ENCODE measurements at regions not wholly inside any gene's neighbourhood (a gene's known extent, or its start where the extent isn't known, plus 50 kb on each side); places are given as distances from the start of the nearest gene placed in this dataset.

DNA sequence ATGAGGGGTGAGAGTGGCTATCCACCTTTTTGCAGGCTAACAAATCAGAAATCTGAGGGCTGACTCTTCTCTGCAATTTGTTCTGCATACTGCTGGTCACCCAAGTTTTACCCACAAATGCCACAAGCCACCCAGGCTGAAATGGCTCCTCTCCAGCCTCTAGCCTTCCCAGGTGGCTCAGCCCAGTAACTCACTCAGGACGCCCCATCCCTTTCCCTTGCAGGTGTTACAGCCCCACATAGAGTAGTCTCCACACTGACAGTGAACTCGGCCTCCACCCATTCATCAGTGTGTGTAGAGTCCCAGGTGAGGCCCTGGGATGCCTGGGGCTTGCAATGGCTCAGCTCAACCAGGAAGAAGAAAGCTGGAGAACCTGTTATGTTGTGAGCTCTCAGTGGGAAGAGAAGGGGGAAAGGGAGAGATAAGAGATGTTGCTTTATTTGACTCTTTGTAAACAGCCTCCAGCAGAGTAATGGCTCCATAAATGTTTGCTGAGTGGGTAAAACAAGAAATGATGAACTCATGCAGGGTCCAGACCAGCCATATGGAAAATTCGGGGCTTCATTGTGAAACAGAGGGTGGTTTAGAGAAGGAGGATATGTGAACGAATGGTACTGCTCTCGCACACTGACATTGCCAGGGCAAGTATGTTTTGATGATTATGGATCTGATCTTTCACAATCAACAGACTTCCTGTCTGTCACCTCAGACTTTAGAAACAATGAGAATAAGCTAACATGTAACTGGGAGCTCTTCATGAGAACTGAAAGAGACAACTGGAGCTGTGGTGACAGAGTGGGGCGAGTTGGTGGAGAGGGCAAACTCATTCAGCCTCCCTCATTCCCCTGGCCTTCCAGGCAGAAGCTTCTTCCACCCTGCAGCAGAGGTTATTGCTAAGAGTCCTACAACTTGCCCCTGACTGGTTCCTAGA, 74.2 kb upstream of the RFC3 start:
- intact Hi-C loops (cut with DNase I), result no loop called here
- no peaks in the 10 kb centered on the region for H3K36me3 ChIP-seq
- H3K27me3 ChIP-seq (ENCODE audit: low read depth), result no peaks in the 10 kb centered on the region
- H3K27ac ChIP-seq, result no peak overlapping the region
- H3K9me3 ChIP-seq, result no peaks in the 10 kb centered on the region
- DNase-seq (no peak), ATAC-seq (no peak)
- H3K4me3 ChIP-seq, result no peak overlapping the region
- H3K4me1 ChIP-seq, result peaks cover 30% of the 10 kb centered on the region
- TF ChIP-seq, protein P1, sequence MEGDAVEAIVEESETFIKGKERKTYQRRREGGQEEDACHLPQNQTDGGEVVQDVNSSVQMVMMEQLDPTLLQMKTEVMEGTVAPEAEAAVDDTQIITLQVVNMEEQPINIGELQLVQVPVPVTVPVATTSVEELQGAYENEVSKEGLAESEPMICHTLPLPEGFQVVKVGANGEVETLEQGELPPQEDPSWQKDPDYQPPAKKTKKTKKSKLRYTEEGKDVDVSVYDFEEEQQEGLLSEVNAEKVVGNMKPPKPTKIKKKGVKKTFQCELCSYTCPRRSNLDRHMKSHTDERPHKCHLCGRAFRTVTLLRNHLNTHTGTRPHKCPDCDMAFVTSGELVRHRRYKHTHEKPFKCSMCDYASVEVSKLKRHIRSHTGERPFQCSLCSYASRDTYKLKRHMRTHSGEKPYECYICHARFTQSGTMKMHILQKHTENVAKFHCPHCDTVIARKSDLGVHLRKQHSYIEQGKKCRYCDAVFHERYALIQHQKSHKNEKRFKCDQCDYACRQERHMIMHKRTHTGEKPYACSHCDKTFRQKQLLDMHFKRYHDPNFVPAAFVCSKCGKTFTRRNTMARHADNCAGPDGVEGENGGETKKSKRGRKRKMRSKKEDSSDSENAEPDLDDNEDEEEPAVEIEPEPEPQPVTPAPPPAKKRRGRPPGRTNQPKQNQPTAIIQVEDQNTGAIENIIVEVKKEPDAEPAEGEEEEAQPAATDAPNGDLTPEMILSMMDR (IDR thresholded peaks at IDR 0.05), result no peak

DNA sequence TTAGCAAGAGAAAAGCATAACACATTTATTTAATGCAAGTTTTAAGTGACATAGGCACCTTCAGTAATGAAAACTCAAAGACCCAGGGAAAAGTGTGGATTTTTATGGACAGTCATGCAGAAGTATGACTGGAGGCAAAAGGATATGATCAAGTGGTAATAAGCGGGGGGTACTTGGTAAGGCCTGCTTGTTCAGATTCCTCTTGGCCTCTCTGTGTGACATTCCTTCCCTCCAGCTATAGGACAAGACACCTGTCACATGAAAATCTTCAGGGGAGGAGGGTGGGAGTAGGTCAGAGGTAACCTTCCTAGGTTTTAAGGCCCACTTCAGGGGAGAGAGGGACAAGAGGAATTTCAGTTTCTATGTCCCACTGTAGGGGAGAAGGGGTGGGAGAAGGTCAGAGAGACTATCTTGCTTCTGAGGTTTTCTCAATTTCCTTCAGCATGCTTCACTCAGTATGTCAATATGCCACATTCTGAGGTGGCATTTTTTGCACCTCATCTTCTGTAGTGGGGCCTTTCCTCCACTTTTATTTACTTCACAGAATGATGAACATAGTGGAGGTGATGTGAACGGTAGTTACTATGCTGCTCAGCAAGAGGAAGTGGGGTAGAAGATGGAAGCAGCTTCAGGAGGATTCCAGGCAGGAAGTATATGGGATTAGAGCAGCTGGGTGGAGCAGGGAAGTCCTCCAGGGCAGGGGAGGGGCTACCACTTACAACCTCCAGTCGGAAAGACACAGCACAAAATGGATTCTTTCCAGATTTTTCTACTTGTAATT, 73.2 kb upstream of the RFC3 start:
- Histone ChIP-seq H3K9me3 (no peaks in the 10 kb centered on the region), H3K27ac (peak overlapping the region; percentile 43), H3K36me3 (no peaks in the 10 kb centered on the region), H3K27me3 (ENCODE audit: low read depth) (no peaks in the 10 kb centered on the region), H3K4me3 (no peak overlapping the region), H3K4me1 (peaks cover 30% of the 10 kb centered on the region)
- ATAC-seq, result peak; percentile 84 to 92
- DNase-seq, result peak; percentile 63
- intact Hi-C loops (cut with DNase I), result no loop called here
- TF ChIP-seq, protein P1 (IDR thresholded peaks at IDR 0.05), result no peak

DNA sequence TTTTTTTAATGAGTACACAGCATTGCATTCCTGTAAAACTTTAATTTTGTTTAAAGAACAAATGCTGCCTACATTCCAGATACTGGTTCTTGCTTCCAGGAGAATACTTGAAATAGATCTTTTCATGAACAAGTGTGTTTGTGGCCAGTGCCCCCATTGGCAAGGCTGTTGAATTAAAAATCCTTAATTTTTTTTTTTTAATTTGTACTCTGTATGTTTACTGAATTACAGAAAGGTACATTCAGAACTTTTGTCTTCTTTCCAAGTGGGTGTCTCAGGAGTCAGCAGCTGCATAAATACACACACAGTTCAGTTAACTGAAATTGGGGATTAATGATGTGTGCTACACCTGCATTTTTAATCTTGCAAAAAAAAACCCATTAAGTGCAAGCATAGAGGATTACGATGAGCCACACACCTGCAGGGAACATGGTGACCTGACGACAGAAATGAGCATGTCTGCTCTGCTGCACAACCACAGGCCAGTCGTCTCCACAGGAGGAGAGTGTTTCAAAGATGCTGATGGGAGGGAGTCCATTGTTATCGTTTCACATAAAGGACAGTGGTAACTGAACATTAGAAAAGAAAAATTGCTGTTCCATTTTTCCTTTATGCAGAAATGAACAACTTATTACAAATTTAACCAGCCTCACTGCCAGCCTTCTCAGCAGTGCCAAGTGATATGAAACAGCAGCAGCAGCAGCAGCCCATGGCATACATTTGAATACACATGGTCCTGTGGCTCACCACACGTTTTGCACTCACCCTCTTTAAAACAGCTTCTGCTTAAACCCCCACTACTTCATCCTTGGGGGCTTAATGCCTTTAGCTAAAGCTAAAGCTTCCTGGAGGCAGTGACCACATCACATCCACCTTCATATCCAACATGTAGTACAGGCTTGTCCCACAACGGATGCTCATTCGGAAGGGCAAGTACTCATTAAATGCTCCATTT, 72.3 kb upstream of the RFC3 start:
- H3K9me3 ChIP-seq, result no peaks in the 10 kb centered on the region
- no peaks in the 10 kb centered on the region for H3K36me3 ChIP-seq
- intact Hi-C loops (cut with DNase I), result no loop called here
- no peaks in the 10 kb centered on the region for H3K27me3 ChIP-seq (ENCODE audit: low read depth)
- no peak overlapping the region for H3K4me3 ChIP-seq
- DNase-seq (no peak), ATAC-seq (peak in 1 of 2 donors; percentile 90)
- TF ChIP-seq, protein P1 (IDR thresholded peaks at IDR 0.05), result no peak
- no peak overlapping the region for H3K27ac ChIP-seq
- H3K4me1 ChIP-seq, result peaks cover 30% of the 10 kb centered on the region

DNA sequence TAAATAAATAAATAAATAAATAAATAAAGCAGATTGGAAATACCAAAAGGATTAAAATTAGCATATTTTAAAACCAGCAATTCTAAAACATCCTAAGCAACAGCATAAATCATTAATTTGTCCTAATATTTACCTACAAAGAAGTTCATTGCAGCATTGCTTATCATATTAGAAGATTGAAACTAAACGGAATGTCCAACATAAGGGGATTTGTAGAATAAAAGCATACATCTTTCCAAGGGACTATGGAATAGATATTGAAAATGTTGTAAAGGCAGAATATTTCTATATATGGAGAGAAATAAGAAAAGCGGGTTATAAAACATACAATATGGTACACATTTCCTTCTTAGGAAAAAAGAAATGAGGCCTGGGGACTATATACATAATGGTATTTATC, 71.1 kb upstream of the RFC3 start:
- Histone ChIP-seq H3K36me3 (no peaks in the 10 kb centered on the region), H3K27ac (no peak overlapping the region), H3K4me1 (peaks cover 30% of the 10 kb centered on the region), H3K4me3 (no peak overlapping the region), H3K27me3 (ENCODE audit: low read depth) (no peaks in the 10 kb centered on the region), H3K9me3 (no peaks in the 10 kb centered on the region)
- DNase-seq (no peak), ATAC-seq (no peak)
- intact Hi-C loops (cut with DNase I), result no loop called here
- TF ChIP-seq, protein P1 (IDR thresholded peaks at IDR 0.05), result no peak

DNA sequence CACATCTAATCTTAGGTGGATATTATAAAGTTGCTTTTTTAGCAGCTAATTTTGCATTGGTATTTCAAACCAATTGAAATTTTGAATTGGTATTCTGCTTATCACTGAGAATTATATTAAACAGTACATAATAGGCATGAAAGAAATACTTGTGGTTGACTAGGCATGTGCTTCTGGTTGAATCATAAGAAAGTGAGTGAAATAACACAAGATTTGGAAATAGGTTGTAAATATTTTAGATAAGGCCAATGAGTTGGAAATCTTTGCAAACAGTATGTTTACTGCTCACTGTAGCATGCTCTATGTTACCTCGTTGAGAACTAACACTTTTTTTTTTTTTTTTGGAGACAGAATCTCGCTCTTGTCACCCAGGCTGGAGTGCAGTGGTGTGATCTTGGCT, 66.8 kb upstream of the RFC3 start:
- Histone ChIP-seq H3K27ac (no peak overlapping the region), H3K36me3 (no peaks in the 10 kb centered on the region), H3K4me3 (no peak overlapping the region), H3K27me3 (ENCODE audit: low read depth) (no peaks in the 10 kb centered on the region), H3K4me1 (peaks cover 3% of the 10 kb centered on the region), H3K9me3 (no peaks in the 10 kb centered on the region)
- intact Hi-C loops (cut with DNase I), result no loop called here
- TF ChIP-seq, protein P1 (IDR thresholded peaks at IDR 0.05), result no peak
- no peak for DNase-seq
- peak in 1 of 2 donors; percentile 24 for ATAC-seq

Data from lower lobe of right lung (tissue), 2 donors.